ENCODE measurements at regions not wholly inside any gene's neighbourhood (a gene's known extent, or its start where the extent isn't known, plus 50 kb on each side); places are given as distances from the start of the nearest gene placed in this dataset.
"Not testable (repeated sequence)": the region's sequence is repeated elsewhere in the genome, so short reads cannot be mapped to it uniquely, and the experiment has no call there.

DNA sequence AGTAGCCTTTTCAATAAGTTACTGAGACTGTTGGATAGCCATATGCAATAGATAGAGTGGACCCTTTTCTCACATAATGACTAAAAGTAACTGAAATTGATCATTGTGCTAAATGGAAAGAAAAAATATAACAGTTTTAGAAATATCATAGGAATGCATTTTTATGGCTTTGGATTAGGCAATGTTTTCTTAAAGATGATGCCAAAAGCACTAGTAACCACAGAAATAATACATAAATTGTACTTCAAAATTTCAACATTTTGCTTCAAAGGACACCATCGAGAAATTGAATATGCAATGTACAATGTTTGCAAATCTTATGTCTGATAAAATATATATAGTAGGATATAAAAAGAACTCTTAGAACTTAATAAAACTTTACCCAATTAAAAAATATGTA, 1267.5 kb upstream of the CDH9 start:
- Histone ChIP-seq H3K27ac (no peak overlapping the region), H3K4me3 (no peak overlapping the region), H3K36me3 (no peaks in the 10 kb centered on the region), H3K27me3 (replicated peaks; ENCODE audit: insufficient read depth) (no peaks in the 10 kb centered on the region), H3K4me1 (replicated peaks) (no peaks in the 10 kb centered on the region), H3K9me3 (peaks cover 3% of the 10 kb centered on the region)
- intact Hi-C loops (cut with DNase I) = no loop called here
- 77% methylated on average over 1 of the region's 1 CpG for WGBS
- TF ChIP-seq POLR2AphosphoS5 (IDR thresholded peaks at IDR 0.05) = no peak
- TF ChIP-seq POLR2A (IDR thresholded peaks at IDR 0.05) = no peak
- TF ChIP-seq, protein P1, sequence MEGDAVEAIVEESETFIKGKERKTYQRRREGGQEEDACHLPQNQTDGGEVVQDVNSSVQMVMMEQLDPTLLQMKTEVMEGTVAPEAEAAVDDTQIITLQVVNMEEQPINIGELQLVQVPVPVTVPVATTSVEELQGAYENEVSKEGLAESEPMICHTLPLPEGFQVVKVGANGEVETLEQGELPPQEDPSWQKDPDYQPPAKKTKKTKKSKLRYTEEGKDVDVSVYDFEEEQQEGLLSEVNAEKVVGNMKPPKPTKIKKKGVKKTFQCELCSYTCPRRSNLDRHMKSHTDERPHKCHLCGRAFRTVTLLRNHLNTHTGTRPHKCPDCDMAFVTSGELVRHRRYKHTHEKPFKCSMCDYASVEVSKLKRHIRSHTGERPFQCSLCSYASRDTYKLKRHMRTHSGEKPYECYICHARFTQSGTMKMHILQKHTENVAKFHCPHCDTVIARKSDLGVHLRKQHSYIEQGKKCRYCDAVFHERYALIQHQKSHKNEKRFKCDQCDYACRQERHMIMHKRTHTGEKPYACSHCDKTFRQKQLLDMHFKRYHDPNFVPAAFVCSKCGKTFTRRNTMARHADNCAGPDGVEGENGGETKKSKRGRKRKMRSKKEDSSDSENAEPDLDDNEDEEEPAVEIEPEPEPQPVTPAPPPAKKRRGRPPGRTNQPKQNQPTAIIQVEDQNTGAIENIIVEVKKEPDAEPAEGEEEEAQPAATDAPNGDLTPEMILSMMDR (IDR thresholded peaks at IDR 0.05) = no peak
- DNase-seq (ENCODE audit: low spot score) = no peak

DNA sequence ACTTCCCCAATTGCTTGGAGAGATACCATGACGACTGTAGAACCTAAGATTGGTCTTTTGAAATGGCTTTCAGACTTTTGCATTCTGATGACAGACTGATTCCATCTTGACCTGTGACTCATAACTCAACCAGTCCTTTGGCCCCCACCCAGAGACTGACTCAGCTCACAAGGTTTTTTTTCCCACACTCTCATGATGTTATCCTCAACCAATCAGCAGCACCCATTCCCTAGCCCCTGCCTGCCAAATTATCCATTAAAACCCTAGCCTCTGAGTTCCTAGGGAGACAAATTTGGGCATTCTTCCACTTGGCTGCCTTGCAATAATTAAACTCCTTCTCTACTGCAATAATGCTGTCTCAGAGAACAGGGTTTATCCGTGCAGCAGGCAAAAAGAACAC, 1263.3 kb upstream of the CDH9 start:
- no peak overlapping the region for H3K27ac ChIP-seq
- intact Hi-C loops (cut with DNase I) = no loop called here
- H3K4me1 ChIP-seq (replicated peaks) = no peaks in the 10 kb centered on the region
- 76% methylated on average over 2 of the region's 2 CpGs for WGBS
- H3K36me3 ChIP-seq = no peaks in the 10 kb centered on the region
- H3K9me3 ChIP-seq = peaks cover 3% of the 10 kb centered on the region
- TF ChIP-seq POLR2A (IDR thresholded peaks at IDR 0.05) (no peak), POLR2AphosphoS5 (IDR thresholded peaks at IDR 0.05) (no peak)
- TF ChIP-seq, protein P1 (IDR thresholded peaks at IDR 0.05) = no peak
- no peaks in the 10 kb centered on the region for H3K27me3 ChIP-seq (replicated peaks; ENCODE audit: insufficient read depth)
- DNase-seq (ENCODE audit: low spot score) = no peak
- H3K4me3 ChIP-seq = no peak overlapping the region

DNA sequence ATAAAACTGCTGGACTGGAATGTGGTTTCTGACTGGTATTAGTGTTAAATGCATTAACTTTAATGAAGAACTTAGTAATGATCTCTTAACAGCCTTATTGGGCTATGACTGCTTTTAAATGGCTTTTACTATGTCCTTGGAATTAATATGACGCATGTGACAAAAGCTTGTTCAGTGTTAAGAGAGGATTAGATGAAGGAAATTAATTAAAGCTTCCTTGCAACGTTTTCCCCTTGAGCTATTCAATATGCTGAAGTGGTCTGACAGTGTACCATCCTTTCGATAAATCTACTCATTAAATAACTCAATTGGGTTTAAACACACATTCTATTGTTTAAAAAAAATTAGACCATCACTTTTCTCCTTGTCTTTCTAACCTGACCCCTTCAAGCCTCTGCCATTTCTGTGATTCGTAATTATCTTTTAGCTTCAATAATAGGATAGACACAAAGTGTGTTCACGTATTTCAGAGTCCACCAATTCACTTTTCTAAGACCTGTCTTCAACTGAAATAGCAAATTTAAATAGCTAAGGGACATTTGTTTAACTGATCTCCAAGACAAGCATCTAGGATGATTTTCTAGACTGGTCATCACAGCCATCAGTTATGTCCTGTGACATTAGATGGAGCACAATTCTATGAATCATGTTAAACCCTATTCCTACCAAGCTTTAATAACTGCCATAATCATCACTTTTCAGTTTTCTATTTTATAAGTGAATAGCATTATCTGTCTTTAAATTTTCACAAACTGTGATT, 1258.0 kb upstream of the CDH9 start:
- intact Hi-C loops (cut with DNase I) = no loop called here
- Histone ChIP-seq H3K27ac (no peak overlapping the region), H3K27me3 (replicated peaks; ENCODE audit: insufficient read depth) (no peaks in the 10 kb centered on the region), H3K4me3 (no peak overlapping the region), H3K36me3 (no peaks in the 10 kb centered on the region), H3K4me1 (replicated peaks) (no peaks in the 10 kb centered on the region), H3K9me3 (no peaks in the 10 kb centered on the region)
- DNase-seq (ENCODE audit: low spot score) = no peak
- 78% methylated on average over 5 of the region's 5 CpGs for WGBS
- TF ChIP-seq, protein P1 (IDR thresholded peaks at IDR 0.05) = no peak
- TF ChIP-seq POLR2A (IDR thresholded peaks at IDR 0.05) (no peak), POLR2AphosphoS5 (IDR thresholded peaks at IDR 0.05) (no peak)

DNA sequence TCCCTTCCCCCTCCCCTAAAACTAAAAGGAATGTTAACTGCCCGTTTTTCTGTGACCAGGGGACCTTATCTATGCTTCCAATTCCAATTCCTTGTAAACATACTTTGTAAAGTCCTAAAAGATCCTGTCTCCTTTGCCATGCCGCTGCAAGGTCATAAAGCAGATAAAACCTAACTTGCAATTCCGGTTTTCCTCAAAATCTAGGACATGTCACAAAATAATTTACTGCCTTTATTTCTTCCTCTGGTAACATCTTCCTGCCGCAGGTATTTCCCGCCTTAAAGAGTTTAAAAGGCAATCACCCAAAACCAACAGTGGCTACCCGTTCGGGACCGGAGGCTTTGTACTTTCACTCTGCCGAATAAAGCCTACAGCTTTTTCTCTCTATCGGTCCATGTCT, 1248.6 kb upstream of the CDH9 start:
- H3K27me3 ChIP-seq (replicated peaks; ENCODE audit: insufficient read depth); H3K36me3 ChIP-seq; intact Hi-C loops (cut with DNase I); H3K4me1 ChIP-seq (replicated peaks); H3K27ac ChIP-seq; H3K9me3 ChIP-seq; DNase-seq (ENCODE audit: low spot score); H3K4me3 ChIP-seq: not testable (repeated sequence)
- WGBS = 30% methylated on average over 10 of the region's 10 CpGs

DNA sequence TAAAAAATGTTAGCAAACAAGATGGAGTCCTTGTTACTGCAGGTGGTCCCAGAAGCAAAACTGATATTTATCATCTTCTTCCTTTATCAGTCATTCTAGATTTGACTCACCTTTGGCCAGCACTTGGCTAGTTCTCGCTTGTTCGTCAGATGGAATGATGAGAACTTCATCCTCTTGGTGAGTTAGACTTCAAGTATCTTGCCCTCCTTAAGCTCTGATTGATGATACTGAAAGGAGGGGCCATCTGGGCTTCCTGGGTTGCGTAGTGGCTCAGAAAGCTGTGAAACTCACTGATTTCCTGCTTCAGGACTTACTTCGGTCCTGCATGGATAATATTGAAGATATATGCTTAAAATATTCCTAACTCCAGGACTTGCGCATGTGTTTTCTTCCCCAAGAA, 1248.2 kb upstream of the CDH9 start:
- no peaks in the 10 kb centered on the region for H3K4me1 ChIP-seq (replicated peaks)
- no peaks in the 10 kb centered on the region for H3K9me3 ChIP-seq
- H3K27me3 ChIP-seq (replicated peaks; ENCODE audit: insufficient read depth) = no peaks in the 10 kb centered on the region
- 55% methylated on average over 5 of the region's 5 CpGs for WGBS
- no peak overlapping the region for H3K27ac ChIP-seq
- no peak for DNase-seq (ENCODE audit: low spot score)
- no peak overlapping the region for H3K4me3 ChIP-seq
- TF ChIP-seq POLR2AphosphoS5 (IDR thresholded peaks at IDR 0.05) (no peak), POLR2A (IDR thresholded peaks at IDR 0.05) (no peak)
- TF ChIP-seq, protein P1 (IDR thresholded peaks at IDR 0.05) = no peak
- intact Hi-C loops (cut with DNase I) = no loop called here
- no peaks in the 10 kb centered on the region for H3K36me3 ChIP-seq

Data from prostate gland (tissue), 2 donors.